ENCODE measurements at regions not wholly inside any gene's neighbourhood (a gene's known extent, or its start where the extent isn't known, plus 50 kb on each side); places are given as distances from the start of the nearest gene placed in this dataset.

DNA sequence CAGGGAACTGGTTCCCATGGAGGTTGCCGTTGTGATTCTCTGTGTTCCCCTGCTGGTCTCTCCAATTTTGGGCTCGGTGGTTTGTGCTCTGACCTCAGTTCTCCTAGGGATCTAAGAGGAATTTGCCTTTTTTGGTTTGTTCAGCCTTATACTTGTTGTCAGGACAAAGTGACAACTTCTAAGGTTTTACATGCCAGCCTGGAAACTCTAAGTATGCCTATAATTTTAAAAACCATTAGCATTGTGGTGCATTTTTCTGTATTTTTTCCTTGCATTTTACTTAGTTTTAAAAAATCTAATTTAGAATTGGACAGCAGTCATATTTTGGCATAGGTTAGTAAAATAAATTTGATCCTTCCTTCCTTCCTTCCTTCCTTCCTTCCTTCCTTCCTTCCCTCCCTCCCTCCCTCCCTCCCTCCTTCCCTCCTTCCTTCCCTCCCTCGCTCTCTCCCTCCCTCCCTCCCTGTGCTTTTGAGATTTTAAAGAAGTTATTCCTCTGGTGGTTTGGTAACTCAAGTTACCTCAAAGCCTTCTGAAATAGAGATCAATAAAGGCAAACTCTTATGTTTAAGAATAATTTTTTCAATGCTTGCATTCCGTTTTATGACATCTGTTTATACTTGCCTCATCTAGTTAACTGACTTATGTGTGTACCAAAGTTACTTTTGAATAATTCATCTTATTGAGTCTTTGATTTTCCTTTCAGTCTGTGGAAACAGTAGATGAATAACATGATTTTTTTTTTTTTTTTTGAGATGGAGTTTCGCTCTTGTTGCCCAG lies 141.3 kb upstream of the RGS17 start:
- TF ChIP-seq, protein P1, sequence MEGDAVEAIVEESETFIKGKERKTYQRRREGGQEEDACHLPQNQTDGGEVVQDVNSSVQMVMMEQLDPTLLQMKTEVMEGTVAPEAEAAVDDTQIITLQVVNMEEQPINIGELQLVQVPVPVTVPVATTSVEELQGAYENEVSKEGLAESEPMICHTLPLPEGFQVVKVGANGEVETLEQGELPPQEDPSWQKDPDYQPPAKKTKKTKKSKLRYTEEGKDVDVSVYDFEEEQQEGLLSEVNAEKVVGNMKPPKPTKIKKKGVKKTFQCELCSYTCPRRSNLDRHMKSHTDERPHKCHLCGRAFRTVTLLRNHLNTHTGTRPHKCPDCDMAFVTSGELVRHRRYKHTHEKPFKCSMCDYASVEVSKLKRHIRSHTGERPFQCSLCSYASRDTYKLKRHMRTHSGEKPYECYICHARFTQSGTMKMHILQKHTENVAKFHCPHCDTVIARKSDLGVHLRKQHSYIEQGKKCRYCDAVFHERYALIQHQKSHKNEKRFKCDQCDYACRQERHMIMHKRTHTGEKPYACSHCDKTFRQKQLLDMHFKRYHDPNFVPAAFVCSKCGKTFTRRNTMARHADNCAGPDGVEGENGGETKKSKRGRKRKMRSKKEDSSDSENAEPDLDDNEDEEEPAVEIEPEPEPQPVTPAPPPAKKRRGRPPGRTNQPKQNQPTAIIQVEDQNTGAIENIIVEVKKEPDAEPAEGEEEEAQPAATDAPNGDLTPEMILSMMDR (conservative IDR thresholded peaks at IDR 0.05): no peak
- no peak for TF ChIP-seq ZFX (IDR thresholded peaks at IDR 0.05)
- H3K27ac ChIP-seq: no peak overlapping the region

DNA sequence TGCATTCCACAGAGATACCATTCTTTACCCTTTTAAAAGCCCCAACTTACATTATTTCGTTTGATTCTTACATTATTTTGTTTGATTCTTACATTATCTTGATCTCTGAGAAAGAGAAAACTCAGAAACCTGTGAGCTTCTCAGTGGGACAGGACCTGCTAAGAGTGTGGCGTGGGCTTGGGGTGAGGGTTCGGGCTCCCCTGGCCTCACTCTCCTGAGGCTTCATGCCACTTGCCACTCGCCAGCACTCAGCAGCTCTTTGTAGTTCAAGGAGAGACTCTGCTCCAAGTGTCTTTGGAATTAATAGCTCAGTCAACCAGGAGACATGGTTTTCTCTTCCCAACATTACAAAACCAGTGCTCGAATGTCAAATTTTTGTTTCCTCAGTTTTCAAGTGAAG lies 132.4 kb upstream of the RGS17 start:
- no peak overlapping the region for H3K27ac ChIP-seq
- no peak for TF ChIP-seq ZFX (IDR thresholded peaks at IDR 0.05)
- TF ChIP-seq, protein P1 (conservative IDR thresholded peaks at IDR 0.05): no peak

DNA sequence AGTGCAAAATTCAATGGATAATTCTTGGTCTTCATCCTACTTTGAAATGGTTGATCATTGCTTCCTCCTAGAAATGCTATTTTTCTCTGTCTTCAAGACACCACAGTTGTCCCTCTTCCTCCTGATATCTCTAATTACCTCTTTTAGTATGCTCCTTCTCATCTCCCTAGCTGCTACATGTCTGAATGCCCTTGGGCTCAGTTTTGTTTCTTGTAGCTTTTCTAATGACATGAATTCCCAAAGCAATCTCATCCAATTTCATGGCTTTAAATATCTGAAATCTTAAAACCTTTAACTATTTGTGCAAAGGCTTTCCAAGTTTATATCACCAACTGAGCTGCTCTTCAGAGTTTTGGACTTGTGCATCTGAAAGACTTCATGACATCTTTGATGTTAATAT lies 120.2 kb upstream of the RGS17 start:
- TF ChIP-seq, protein P1 (conservative IDR thresholded peaks at IDR 0.05): no peak
- TF ChIP-seq ZFX (IDR thresholded peaks at IDR 0.05): no peak
- no peak overlapping the region for H3K27ac ChIP-seq

DNA sequence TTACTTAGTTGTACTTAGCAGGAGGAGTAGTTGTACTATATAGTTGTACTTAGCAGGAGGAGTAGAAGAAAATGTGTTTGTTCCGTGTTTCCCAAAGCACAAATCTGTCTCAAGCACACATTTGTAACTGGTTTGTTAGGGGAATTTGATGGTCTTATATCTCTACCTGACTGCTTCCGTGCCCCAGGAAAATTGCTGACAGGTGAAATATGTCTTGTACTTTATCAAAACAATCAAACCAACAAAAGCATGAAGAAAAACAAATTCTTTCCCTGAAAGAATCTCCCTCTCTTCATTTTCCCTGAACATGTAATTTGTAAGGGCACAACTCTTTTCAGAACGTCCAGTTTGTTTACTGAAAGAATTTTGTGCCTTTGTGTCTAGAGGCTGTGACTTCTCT lies 106.6 kb upstream of the RGS17 start:
- no peak overlapping the region for H3K27ac ChIP-seq
- TF ChIP-seq ZFX (IDR thresholded peaks at IDR 0.05): no peak

DNA sequence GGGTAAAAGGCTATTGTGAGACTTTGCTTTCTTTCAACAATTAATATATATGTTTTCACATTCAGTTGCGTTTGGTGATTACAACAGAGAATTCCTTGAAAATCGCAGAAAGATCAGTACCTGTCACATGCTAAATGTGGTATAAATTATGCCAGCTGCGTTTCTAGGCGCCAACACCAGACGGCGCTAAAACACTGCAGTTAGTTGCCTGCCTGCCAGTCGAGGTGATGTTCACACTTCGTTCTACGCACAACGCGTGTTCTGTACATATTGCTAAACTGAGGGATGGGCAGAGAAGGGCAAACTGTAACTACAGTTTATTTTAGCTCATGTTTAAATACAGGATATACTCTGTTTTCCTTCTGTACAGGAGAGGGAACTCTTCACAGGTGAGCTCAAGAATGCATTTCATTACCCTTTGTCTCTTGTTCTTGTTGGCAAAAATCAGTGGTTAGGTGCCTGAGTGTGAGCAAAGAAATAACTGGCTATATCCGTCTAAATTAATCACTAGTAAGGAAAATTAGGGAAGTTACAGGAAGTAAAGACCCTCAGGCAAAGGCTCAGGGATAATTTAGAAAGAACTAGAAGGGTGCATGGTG lies 100.1 kb upstream of the RGS17 start:
- H3K27ac ChIP-seq: no peak overlapping the region
- TF ChIP-seq, protein P1 (conservative IDR thresholded peaks at IDR 0.05): peak; percentile 96
- TF ChIP-seq ZFX (IDR thresholded peaks at IDR 0.05): no peak

DNA sequence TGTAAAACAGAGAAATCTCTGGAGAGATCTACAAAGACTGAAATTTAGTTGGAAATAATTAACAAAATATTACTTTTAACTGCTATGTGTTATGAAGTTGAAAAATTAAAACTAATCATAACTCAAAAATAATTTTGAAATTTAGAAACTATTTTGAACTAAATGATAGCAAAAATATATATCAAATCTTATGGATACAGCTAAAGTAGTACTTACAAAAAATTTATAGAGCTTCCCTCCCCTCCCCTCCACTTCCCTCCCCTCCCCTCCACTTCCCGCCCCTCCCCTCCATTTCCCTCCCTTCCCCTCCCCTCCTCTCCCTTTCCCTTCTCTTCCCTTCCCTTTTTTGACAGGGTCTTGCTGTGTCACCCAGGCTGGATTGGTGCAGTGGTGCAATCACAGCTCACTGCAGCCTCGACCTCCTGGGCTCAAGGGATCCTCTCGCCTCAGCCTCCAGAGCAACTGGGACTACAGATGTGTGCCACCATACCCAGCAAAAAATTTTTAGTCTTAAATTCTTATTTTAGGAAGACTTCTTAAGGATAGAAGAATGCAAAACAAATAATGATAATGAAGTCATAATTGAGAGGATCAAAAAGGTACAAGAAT lies 87.2 kb upstream of the RGS17 start:
- H3K27ac ChIP-seq: no peak overlapping the region
- TF ChIP-seq, protein P1 (conservative IDR thresholded peaks at IDR 0.05): no peak
- no peak for TF ChIP-seq ZFX (IDR thresholded peaks at IDR 0.05)

DNA sequence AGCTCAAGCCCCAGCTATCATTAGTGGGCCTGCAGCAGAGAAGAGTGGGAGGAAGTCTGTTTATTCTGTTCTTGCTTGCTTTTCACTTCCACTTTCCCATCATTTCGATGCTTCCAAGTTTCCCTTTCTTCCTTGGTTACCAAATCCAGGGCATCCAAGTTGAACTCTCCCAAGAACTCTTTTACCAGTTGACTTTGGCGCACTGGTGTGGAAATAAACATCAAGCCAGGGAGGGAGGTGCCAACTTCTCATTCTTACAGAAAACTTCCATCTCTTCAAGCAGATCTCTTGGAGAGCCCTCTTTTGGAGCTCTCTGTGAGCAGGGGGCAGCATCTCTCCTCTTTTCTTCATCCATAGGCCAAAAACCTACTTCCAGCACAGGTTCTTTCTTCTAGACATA lies 85.7 kb upstream of the RGS17 start:
- no peak overlapping the region for H3K27ac ChIP-seq
- TF ChIP-seq, protein P1 (conservative IDR thresholded peaks at IDR 0.05): no peak
